ENCODE measurements at regions not wholly inside any gene's neighbourhood (a gene's known extent, or its start where the extent isn't known, plus 50 kb on each side); places are given as distances from the start of the nearest gene placed in this dataset.

GRCh38 chr2:13351068-13351467 lies 634.3 kb downstream of the TRIB2 start:
- peaks cover 7% of the 10 kb centered on the region for H3K9me3 Mint-ChIP-seq
- H3K4me3 Mint-ChIP-seq: no peak overlapping the region
- no peaks in the 10 kb centered on the region for H3K27me3 Mint-ChIP-seq (ENCODE audit: low read depth)
- H3K4me1 Mint-ChIP-seq: no peaks in the 10 kb centered on the region
- H3K36me3 Mint-ChIP-seq: no peaks in the 10 kb centered on the region
- POLR2A ChIA-PET: no interaction called here
- DNase-seq (ENCODE audit: low spot score) (no peak), ATAC-seq (no peak)
- H3K27ac Mint-ChIP-seq: no peak overlapping the region
- CTCF ChIA-PET: no interaction called here
- no peak for TF ChIP-seq EMX1 (CRISPR knock-in tag; IDR thresholded peaks at IDR 0.05)
- no peak for TF ChIP-seq NR1H2 (CRISPR knock-in tag; IDR thresholded peaks at IDR 0.05)
- no peak for TF ChIP-seq KAT7 (CRISPR knock-in tag; IDR thresholded peaks at IDR 0.05; ENCODE audit: borderline replicate concordance)
- no peak for TF ChIP-seq CTCF (IDR thresholded peaks at IDR 0.05)
- TF ChIP-seq SMAD4 (CRISPR knock-in tag; IDR thresholded peaks at IDR 0.05): no peak
- TF ChIP-seq AR (CRISPR knock-in tag; IDR thresholded peaks at IDR 0.05): no peak
- no peak for TF ChIP-seq ZNF425 (CRISPR knock-in tag; conservative IDR thresholded peaks at IDR 0.05)
- no peak for TF ChIP-seq ERG (CRISPR knock-in tag; IDR thresholded peaks at IDR 0.05)
- no peak for TF ChIP-seq ZNF263 (CRISPR knock-in tag; IDR thresholded peaks at IDR 0.05; ENCODE audit: low read depth)
- no peak for TF ChIP-seq NR2C2 (CRISPR knock-in tag; IDR thresholded peaks at IDR 0.05)
- no peak for TF ChIP-seq FOXJ3 (CRISPR knock-in tag; IDR thresholded peaks at IDR 0.05; ENCODE audit: borderline replicate concordance)
- TF ChIP-seq ARID4B (CRISPR knock-in tag; IDR thresholded peaks at IDR 0.05; ENCODE audit: borderline replicate concordance): no peak
- no peak for TF ChIP-seq FOXK1 (CRISPR knock-in tag; IDR thresholded peaks at IDR 0.05)

GRCh38 chr2:13353083-13353482 lies 636.3 kb downstream of the TRIB2 start:
- no peak overlapping the region for H3K27ac Mint-ChIP-seq
- no peaks in the 10 kb centered on the region for H3K36me3 Mint-ChIP-seq
- H3K4me3 Mint-ChIP-seq: no peak overlapping the region
- ATAC-seq (no peak), DNase-seq (ENCODE audit: low spot score) (no peak)
- H3K27me3 Mint-ChIP-seq (ENCODE audit: low read depth): no peaks in the 10 kb centered on the region
- peaks cover 7% of the 10 kb centered on the region for H3K9me3 Mint-ChIP-seq
- no peak for TF ChIP-seq ZNF512 (CRISPR knock-in tag; IDR thresholded peaks at IDR 0.05; ENCODE audit: borderline replicate concordance)
- TF ChIP-seq E2F1 (CRISPR knock-in tag; IDR thresholded peaks at IDR 0.05): no peak
- no peak for TF ChIP-seq JAZF1 (CRISPR knock-in tag; IDR thresholded peaks at IDR 0.05)
- no peak for TF ChIP-seq NR2C2 (CRISPR knock-in tag; IDR thresholded peaks at IDR 0.05)
- TF ChIP-seq AR (CRISPR knock-in tag; IDR thresholded peaks at IDR 0.05): no peak
- POLR2A ChIA-PET: no interaction called here
- CTCF ChIA-PET: no interaction called here
- no peaks in the 10 kb centered on the region for H3K4me1 Mint-ChIP-seq

Data from WTC11 (cell line).